Liver (tissue), 8 donors: ENCODE measurements at regions not wholly inside any gene's neighbourhood (a gene's known extent, or its start where the extent isn't known, plus 50 kb on each side); places are given as distances from the start of the nearest gene placed in this dataset.

Experiments used
- DNase-seq: peaks from one replicate; pipeline ENCODE4 v3.0.0-alpha.2; 2017; ENCODE audit warnings: low spot score
- H3K27ac ChIP-seq, 2 donors: one replicate each; pipeline ENCODE4 v1.7.0; 2013; ENCODE audit warnings: inconsistent platforms in 2 of 2, low read length in 2 of 2, control low read depth in 1 of 2, low read depth in 1 of 2, mild to moderate bottlenecking in 1 of 2
- H3K27me3 ChIP-seq, 4 donors: one replicate each; pipeline versions ENCODE4 v1.6.1 to v1.7.0; 2013; ENCODE audit warnings: low read length in 3 of 4, inconsistent platforms in 1 of 4, mild to moderate bottlenecking in 1 of 4, moderate library complexity in 1 of 4; ENCODE audit not compliant: control insufficient read depth in 4 of 4, insufficient read depth in 4 of 4
- H3K36me3 ChIP-seq, 4 donors: one replicate each; pipeline versions ENCODE4 v1.6.1 to v1.7.0; 2013; ENCODE audit warnings: low read length in 3 of 4, mild to moderate bottlenecking in 3 of 4, low read depth in 1 of 4, moderate library complexity in 1 of 4; ENCODE audit not compliant: control insufficient read depth in 4 of 4, insufficient read depth in 3 of 4
- H3K4me1 ChIP-seq, 4 donors: one replicate each; pipeline versions ENCODE4 v1.6.1 to v1.7.0; 2013; ENCODE audit warnings: low read length in 3 of 4, mild to moderate bottlenecking in 3 of 4, moderate library complexity in 1 of 4; ENCODE audit not compliant: control insufficient read depth in 4 of 4, insufficient read depth in 4 of 4
- H3K4me3 ChIP-seq, 3 donors: one replicate each; pipeline versions ENCODE4 v1.6.1 to v1.7.0; 2013; ENCODE audit warnings: low read length in 3 of 3, control low read depth in 1 of 3, low read depth in 1 of 3, mild to moderate bottlenecking in 1 of 3
- H3K9ac ChIP-seq, 2 donors: one replicate each; pipeline ENCODE4 v1.7.0; 2013; ENCODE audit warnings: low read length in 2 of 2, mild to moderate bottlenecking in 2 of 2, moderate library complexity in 2 of 2, control low read depth in 1 of 2, low read depth in 1 of 2
- H3K9me3 ChIP-seq, 4 donors: one replicate each; pipeline versions ENCODE4 v1.6.1 to v1.7.0; 2013; ENCODE audit warnings: low read length in 3 of 4; ENCODE audit not compliant: control insufficient read depth in 4 of 4
- EGR1 ChIP-seq, 2 donors: IDR thresholded peaks; 2 replicates each; pipeline ENCODE4 v1.6.1; 2016 to 2018; ENCODE audit warnings: antibody characterized with exemption in 2 of 2, low read depth in 2 of 2
- FOXA1 ChIP-seq: IDR thresholded peaks from 2 replicates; pipeline ENCODE4 v1.6.1; 2016; ENCODE audit warnings: antibody characterized with exemption
- FOXA2 ChIP-seq: IDR thresholded peaks from 2 replicates; pipeline ENCODE4 v1.6.1; 2016; ENCODE audit warnings: antibody characterized with exemption
- GABPA ChIP-seq, 2 donors: IDR thresholded peaks in 1 of 2; conservative IDR thresholded peaks in 1 of 2; 2 replicates each; pipeline ENCODE4 v1.6.1; 2016; ENCODE audit warnings: antibody characterized with exemption in 2 of 2, mild to moderate bottlenecking in 1 of 2, moderate library complexity in 1 of 2
- HNF4A ChIP-seq, 2 donors: conservative IDR thresholded peaks; 2 replicates each; pipeline ENCODE4 v1.6.1; 2016; ENCODE audit warnings: antibody characterized with exemption in 2 of 2, mild to moderate bottlenecking in 2 of 2
- HNF4G ChIP-seq: IDR thresholded peaks from 2 replicates; pipeline ENCODE4 v1.6.1; 2016; ENCODE audit warnings: antibody characterized with exemption
- MAX ChIP-seq: IDR thresholded peaks from 2 replicates; pipeline ENCODE4 v1.6.1; 2016; ENCODE audit warnings: antibody characterized with exemption
- NR2F2 ChIP-seq: IDR thresholded peaks from 2 replicates; pipeline ENCODE4 v1.6.1; 2016; ENCODE audit warnings: antibody characterized with exemption
- RAD21 ChIP-seq, 2 donors: IDR thresholded peaks; 2 replicates each; pipeline ENCODE4 v1.6.1; 2016; ENCODE audit warnings: antibody characterized with exemption in 2 of 2, mild to moderate bottlenecking in 2 of 2
- RXRA ChIP-seq, 2 donors: IDR thresholded peaks; 2 replicates each; pipeline ENCODE4 v1.6.1; 2017 to 2018; ENCODE audit warnings: antibody characterized with exemption in 2 of 2, mild to moderate bottlenecking in 1 of 2
- SP1 ChIP-seq: IDR thresholded peaks from 2 replicates; pipeline ENCODE4 v1.6.1; 2018; ENCODE audit warnings: antibody characterized with exemption, mild to moderate bottlenecking
- TAF1 ChIP-seq: conservative IDR thresholded peaks from 2 replicates; pipeline ENCODE4 v1.6.1; 2016; ENCODE audit warnings: antibody characterized with exemption, mild to moderate bottlenecking
- YY1 ChIP-seq: IDR thresholded peaks from 2 replicates; pipeline ENCODE4 v1.6.1; 2016; ENCODE audit warnings: antibody characterized with exemption, mild to moderate bottlenecking
- WGBS: extraction: QIAGEN DNeasy Blood & Tissue Kit; methylation state at CpG from one replicate; pipeline ENCODE4 v1.1.7; 2013; 5-methylcytosine and 5-hydroxymethylcytosine counted together
- TF ChIP-seq, protein P1 (sequence below): IDR thresholded peaks from 2 replicates; pipeline ENCODE4 v1.6.1; 2016; ENCODE audit warnings: antibody characterized with exemption, mild to moderate bottlenecking
- TF ChIP-seq, protein P2 (sequence below): fragments of 150-350 bp; IDR thresholded peaks from 2 replicates; pipeline ENCODE4 v1.5.1; 2017; ENCODE audit warnings: improper control_type of control experiment, low read depth, low read length; ENCODE audit not compliant: missing input control
- TF ChIP-seq, protein P3 (sequence below): IDR thresholded peaks from 2 replicates; pipeline ENCODE4 v1.6.1; 2016; ENCODE audit warnings: antibody characterized with exemption
- donor health status: healthy.
- donor health status: healthy.
- donor health status: healthy.
- donor health status: healthy.
- donor health status: healthy.

DNA sequence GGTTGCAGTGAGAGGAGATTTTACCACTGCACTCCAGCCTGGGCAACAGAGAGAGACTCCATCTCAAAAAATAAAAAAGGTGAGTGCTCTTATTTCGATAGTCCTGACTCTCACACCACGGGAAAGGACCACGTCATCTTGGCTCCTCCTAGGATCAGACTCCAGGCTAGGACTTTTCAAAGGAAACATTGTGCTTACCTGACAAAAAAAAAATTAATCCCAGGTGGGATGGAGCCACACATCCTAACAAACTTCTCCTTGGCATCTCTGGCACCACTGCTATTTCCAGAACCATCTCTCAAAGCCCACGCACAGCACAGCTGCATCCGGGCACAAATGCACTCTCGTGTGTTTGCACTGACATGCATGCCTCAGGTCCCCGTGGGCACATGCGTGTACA is 262.4 kb downstream of the ENGASE start:
- Histone ChIP-seq H3K4me1 (no peaks in the 10 kb centered on the region), H3K9me3 (no peaks in the 10 kb centered on the region), H3K9ac (no peak overlapping the region), H3K4me3 (no peak overlapping the region), H3K27me3 (peaks cover 0 to 4% (median 1%) of the 10 kb centered on the region in 4 donors), H3K36me3 (no peaks in the 10 kb centered on the region), H3K27ac (no peak overlapping the region)
- DNase-seq = no peak
- TF ChIP-seq HNF4A (conservative IDR thresholded peaks at IDR 0.05) (no peak), FOXA2 (no peak), NR2F2 (no peak), MAX (no peak), HNF4G (no peak), GABPA (IDR thresholded peaks at IDR 0.05 in 1 of 2, conservative IDR thresholded peaks at IDR 0.05 in 1 of 2) (no peak), TAF1 (no peak), FOXA1 (no peak), EGR1 (IDR thresholded peaks at IDR 0.05; ENCODE audit: low read depth in 2 of 2) (no peak), SP1 (no peak)
- TF ChIP-seq, protein P1, sequence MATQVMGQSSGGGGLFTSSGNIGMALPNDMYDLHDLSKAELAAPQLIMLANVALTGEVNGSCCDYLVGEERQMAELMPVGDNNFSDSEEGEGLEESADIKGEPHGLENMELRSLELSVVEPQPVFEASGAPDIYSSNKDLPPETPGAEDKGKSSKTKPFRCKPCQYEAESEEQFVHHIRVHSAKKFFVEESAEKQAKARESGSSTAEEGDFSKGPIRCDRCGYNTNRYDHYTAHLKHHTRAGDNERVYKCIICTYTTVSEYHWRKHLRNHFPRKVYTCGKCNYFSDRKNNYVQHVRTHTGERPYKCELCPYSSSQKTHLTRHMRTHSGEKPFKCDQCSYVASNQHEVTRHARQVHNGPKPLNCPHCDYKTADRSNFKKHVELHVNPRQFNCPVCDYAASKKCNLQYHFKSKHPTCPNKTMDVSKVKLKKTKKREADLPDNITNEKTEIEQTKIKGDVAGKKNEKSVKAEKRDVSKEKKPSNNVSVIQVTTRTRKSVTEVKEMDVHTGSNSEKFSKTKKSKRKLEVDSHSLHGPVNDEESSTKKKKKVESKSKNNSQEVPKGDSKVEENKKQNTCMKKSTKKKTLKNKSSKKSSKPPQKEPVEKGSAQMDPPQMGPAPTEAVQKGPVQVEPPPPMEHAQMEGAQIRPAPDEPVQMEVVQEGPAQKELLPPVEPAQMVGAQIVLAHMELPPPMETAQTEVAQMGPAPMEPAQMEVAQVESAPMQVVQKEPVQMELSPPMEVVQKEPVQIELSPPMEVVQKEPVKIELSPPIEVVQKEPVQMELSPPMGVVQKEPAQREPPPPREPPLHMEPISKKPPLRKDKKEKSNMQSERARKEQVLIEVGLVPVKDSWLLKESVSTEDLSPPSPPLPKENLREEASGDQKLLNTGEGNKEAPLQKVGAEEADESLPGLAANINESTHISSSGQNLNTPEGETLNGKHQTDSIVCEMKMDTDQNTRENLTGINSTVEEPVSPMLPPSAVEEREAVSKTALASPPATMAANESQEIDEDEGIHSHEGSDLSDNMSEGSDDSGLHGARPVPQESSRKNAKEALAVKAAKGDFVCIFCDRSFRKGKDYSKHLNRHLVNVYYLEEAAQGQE = no peak
- TF ChIP-seq, protein P2, sequence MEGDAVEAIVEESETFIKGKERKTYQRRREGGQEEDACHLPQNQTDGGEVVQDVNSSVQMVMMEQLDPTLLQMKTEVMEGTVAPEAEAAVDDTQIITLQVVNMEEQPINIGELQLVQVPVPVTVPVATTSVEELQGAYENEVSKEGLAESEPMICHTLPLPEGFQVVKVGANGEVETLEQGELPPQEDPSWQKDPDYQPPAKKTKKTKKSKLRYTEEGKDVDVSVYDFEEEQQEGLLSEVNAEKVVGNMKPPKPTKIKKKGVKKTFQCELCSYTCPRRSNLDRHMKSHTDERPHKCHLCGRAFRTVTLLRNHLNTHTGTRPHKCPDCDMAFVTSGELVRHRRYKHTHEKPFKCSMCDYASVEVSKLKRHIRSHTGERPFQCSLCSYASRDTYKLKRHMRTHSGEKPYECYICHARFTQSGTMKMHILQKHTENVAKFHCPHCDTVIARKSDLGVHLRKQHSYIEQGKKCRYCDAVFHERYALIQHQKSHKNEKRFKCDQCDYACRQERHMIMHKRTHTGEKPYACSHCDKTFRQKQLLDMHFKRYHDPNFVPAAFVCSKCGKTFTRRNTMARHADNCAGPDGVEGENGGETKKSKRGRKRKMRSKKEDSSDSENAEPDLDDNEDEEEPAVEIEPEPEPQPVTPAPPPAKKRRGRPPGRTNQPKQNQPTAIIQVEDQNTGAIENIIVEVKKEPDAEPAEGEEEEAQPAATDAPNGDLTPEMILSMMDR = no peak
- 63% methylated on average over 8 of the region's 8 CpGs for WGBS

GRCh38 chr17:79335456-79335855 is 260.8 kb downstream of the ENGASE start:
- no peak overlapping the region for H3K4me3 ChIP-seq
- peaks cover 0 to 7% (median 3%) of the 10 kb centered on the region in 4 donors for H3K27me3 ChIP-seq
- H3K9me3 ChIP-seq = no peaks in the 10 kb centered on the region
- DNase-seq = no peak
- H3K27ac ChIP-seq = no peak overlapping the region
- no peaks in the 10 kb centered on the region for H3K4me1 ChIP-seq
- TF ChIP-seq, protein P3, sequence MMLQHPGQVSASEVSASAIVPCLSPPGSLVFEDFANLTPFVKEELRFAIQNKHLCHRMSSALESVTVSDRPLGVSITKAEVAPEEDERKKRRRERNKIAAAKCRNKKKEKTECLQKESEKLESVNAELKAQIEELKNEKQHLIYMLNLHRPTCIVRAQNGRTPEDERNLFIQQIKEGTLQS = no peak
- TF ChIP-seq EGR1 (IDR thresholded peaks at IDR 0.05; ENCODE audit: low read depth in 2 of 2) = no peak
- no peak for TF ChIP-seq SP1
- no peak for TF ChIP-seq FOXA1
- no peak for TF ChIP-seq HNF4G
- TF ChIP-seq YY1 = no peak
- no peak for TF ChIP-seq RXRA (IDR thresholded peaks at IDR 0.05)
- TF ChIP-seq, protein P2 = no peak
- no peak for TF ChIP-seq GABPA (IDR thresholded peaks at IDR 0.05 in 1 of 2, conservative IDR thresholded peaks at IDR 0.05 in 1 of 2)
- TF ChIP-seq RAD21 (IDR thresholded peaks at IDR 0.05) = no peak
- no peak for TF ChIP-seq NR2F2
- TF ChIP-seq HNF4A (conservative IDR thresholded peaks at IDR 0.05) = no peak
- 71% methylated on average over 12 of the region's 12 CpGs for WGBS
- H3K9ac ChIP-seq = no peak overlapping the region
- no peaks in the 10 kb centered on the region for H3K36me3 ChIP-seq
